HFF-Myc (cell line): ENCODE measurements at regions not wholly inside any gene's neighbourhood (a gene's known extent, or its start where the extent isn't known, plus 50 kb on each side); places are given as distances from the start of the nearest gene placed in this dataset.

Experiments
- DNase-seq: peaks from one replicate; pipeline ENCODE4 v3.0.0-alpha.2; 2011; ENCODE audit warnings: low read depth; ENCODE audit errors: extremely low read depth
- H3K4me3 ChIP-seq: replicated peaks from 2 replicates; pipeline ENCODE4 v1.5.1; 2011; ENCODE audit warnings: low read depth, mild to moderate bottlenecking, control low read depth, low read length
- TF ChIP-seq, protein P1 (sequence below): IDR thresholded peaks from 2 replicates; pipeline ENCODE4 v1.5.1; 2012; ENCODE audit warnings: mild to moderate bottlenecking, low read depth, low read length, control low read depth; ENCODE audit errors: missing control alignments

DNA sequence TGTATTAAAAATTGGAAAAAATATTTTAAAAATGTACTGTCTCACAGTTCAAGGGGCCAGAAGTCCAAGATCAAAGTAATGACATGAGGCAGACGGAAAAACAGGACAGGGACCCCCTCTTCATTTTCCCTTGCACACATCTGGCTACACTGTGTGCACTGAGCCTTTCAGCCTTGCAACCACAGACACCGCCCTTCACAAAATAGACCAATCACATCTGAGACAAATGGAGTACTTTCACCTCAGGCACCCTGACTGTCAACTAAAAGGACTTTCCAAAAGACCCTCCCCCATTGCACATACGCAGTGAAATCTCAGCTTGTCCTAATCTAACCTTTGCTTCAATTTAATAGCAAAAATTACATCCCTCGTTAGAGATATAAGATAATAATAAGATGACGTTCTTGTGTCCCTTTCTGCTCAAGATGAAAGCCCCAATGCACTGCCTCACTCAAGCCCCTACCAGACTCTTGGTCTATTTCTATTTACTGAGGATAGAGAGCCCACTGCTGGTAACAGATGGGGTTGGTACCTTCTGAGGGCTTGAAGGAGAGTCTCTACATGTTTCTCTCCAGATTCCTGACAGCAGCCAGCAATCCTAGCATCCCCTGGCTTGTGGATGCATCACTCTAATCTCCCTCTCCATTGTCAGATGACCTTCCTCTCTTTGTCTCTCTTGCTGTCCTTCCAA lies 514.8 kb upstream of the ADAMTS16 start:
- no peak for DNase-seq
- TF ChIP-seq, protein P1, sequence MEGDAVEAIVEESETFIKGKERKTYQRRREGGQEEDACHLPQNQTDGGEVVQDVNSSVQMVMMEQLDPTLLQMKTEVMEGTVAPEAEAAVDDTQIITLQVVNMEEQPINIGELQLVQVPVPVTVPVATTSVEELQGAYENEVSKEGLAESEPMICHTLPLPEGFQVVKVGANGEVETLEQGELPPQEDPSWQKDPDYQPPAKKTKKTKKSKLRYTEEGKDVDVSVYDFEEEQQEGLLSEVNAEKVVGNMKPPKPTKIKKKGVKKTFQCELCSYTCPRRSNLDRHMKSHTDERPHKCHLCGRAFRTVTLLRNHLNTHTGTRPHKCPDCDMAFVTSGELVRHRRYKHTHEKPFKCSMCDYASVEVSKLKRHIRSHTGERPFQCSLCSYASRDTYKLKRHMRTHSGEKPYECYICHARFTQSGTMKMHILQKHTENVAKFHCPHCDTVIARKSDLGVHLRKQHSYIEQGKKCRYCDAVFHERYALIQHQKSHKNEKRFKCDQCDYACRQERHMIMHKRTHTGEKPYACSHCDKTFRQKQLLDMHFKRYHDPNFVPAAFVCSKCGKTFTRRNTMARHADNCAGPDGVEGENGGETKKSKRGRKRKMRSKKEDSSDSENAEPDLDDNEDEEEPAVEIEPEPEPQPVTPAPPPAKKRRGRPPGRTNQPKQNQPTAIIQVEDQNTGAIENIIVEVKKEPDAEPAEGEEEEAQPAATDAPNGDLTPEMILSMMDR, result no peak
- H3K4me3 ChIP-seq, result no peak overlapping the region

DNA sequence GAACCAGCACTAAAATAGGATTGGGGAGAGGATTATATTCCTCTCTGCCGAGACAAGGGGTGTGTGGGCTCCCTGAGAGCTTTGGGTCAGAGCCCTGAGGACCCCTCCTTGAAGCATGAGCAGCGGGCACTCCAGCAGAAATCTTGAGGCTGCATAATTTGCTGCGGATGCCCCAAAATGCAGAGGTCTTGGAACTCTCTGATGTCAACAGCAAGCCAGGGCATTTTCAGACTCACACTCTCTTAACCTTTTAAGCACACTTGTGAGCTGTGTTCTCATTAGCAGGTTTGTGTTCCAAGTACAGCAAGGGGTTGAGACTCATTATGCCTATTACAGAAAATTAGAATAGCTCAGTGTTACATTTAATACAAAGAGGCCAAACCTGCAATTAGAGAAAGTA lies 513.0 kb upstream of the ADAMTS16 start:
- H3K4me3 ChIP-seq, result no peak overlapping the region
- DNase-seq, result no peak
- TF ChIP-seq, protein P1, result no peak

DNA sequence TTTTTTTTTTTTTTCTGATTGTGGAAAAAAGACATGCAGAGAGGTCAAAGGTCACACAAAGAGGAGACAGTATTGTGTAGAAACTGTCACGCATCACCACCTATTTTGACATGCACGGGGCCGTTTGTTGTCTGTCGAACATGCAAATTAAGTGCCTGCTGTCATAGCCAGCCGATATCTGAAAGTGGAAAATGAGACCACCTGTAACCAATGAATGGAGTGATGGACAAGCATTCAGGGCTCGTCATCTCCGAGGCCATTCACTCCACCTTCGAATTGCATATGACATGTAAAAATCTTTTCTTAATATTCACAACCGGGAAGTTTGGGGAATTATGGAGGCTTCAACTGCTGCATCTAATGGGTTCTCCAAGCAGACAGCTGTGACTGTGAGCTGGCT lies 512.2 kb upstream of the ADAMTS16 start:
- no peak for DNase-seq
- TF ChIP-seq, protein P1, result no peak
- no peak overlapping the region for H3K4me3 ChIP-seq

- H3K4me3 ChIP-seq, result no peak overlapping the region
- DNase-seq, result no peak
- TF ChIP-seq, protein P1, result no peak
Observed at GRCh38 chr5:4628645-4629385, 511.3 kb upstream of the ADAMTS16 start.

DNA sequence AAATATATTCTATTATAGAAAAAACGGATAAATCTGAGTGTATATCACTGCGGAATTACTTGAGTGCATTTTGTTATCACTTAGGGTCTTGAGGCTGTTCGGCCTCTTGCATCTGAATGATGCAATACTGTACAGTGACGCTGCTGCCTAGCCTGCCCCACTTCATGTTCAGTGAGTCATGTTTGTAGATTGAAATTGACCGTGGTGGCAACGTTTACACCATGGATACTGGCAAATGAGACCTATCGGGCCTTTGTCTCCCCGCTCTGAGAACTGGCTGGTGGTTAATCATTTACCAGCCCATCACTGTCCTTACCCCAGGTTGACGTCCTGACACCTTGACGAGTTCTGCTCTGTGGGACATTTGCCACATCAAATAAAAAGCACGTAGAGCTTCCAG lies 510.1 kb upstream of the ADAMTS16 start:
- TF ChIP-seq, protein P1, result no peak
- H3K4me3 ChIP-seq, result no peak overlapping the region
- no peak for DNase-seq

DNA sequence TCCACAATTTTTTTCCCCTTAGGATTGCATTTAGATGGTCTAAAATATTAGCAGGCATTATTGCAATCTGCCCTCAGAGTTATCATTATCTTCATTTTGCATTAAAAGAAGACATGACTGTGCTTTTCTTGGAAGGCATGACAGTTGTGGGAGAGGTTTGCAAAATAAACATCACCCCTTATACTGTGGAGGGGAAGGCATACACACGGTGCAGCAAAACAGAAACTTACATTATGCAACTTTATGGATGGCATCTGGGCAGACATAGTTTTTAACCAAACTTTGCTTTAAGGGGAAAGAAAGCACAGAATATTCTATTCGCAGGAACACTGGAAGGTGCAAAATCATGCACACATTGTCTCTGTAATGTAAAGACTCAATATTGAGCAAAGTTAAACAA lies 505.8 kb upstream of the ADAMTS16 start:
- H3K4me3 ChIP-seq, result no peak overlapping the region
- no peak for DNase-seq
- TF ChIP-seq, protein P1, result no peak
